ENCODE measurements at regions not wholly inside any gene's neighbourhood (a gene's known extent, or its start where the extent isn't known, plus 50 kb on each side); places are given as distances from the start of the nearest gene placed in this dataset.

GRCh38 chr4:96654045-96654444, 814.2 kb downstream of the PDHA2 start:
- TF ChIP-seq CTCF (IDR thresholded peaks at IDR 0.05 in 2 of 3, conservative IDR thresholded peaks at IDR 0.05 in 1 of 3; ENCODE audit: control insufficient read depth in 2 of 3, extremely low read depth in 1 of 3, insufficient read depth in 1 of 3, low read depth in 3 of 3, low read length in 3 of 3): no peak
- no peak for TF ChIP-seq ZNF622 (IDR thresholded peaks at IDR 0.05)
- TF ChIP-seq ZSCAN29 (IDR thresholded peaks at IDR 0.05): no peak
- no peak for TF ChIP-seq ZNF24 (IDR thresholded peaks at IDR 0.05)
- TF ChIP-seq CREB1 (IDR thresholded peaks at IDR 0.05; ENCODE audit: low read depth): no peak
- no peak for TF ChIP-seq POLR2A (IDR thresholded peaks at IDR 0.05; ENCODE audit: low read depth, low read length)
- TF ChIP-seq BACH1 (IDR thresholded peaks at IDR 0.05; ENCODE audit: borderline replicate concordance): no peak
- TF ChIP-seq PAX8 (IDR thresholded peaks at IDR 0.05): no peak
- no peak for TF ChIP-seq ZBTB11 (CRISPR knock-in tag; IDR thresholded peaks at IDR 0.05)

Measured in GM12878 (cell line).